Loucy (cell line): ENCODE measurements at regions not wholly inside any gene's neighbourhood (a gene's known extent, or its start where the extent isn't known, plus 50 kb on each side); places are given as distances from the start of the nearest gene placed in this dataset.

Experiments used
- H2AFZ ChIP-seq: fragments of 200-600 bp; sonication (generic); 2 replicates; pipeline ENCODE4 v1.6.0; 2016; ENCODE audit warnings: antibody characterized with exemption, mild to moderate bottlenecking, low read length, moderate library complexity
- H3F3A ChIP-seq: fragments of 200-600 bp; 2 replicates; pipeline ENCODE4 v1.6.0; 2016; ENCODE audit warnings: antibody characterized with exemption, low read depth, mild to moderate bottlenecking
- H3K27me3 ChIP-seq: fragments of 200-600 bp; sonication (generic); 2 replicates; pipeline ENCODE4 v1.6.1; 2014; ENCODE audit warnings: low read length, mild to moderate bottlenecking; ENCODE audit not compliant: insufficient read depth, poor library complexity, severe bottlenecking
- H3K36me3 ChIP-seq: fragments of 200-600 bp; sonication (generic); 2 replicates; pipeline ENCODE4 v1.6.1; 2016; ENCODE audit warnings: low read length; ENCODE audit not compliant: insufficient read depth
- H3K4me1 ChIP-seq: fragments of 200-600 bp; sonication (generic); 2 replicates; pipeline ENCODE4 v1.5.1; 2014; ENCODE audit warnings: low read length, mild to moderate bottlenecking; ENCODE audit not compliant: insufficient read depth, poor library complexity, severe bottlenecking
- H3K4me2 ChIP-seq: fragments of 200-600 bp; sonication (generic); 2 replicates; pipeline ENCODE4 v1.6.0; 2014; ENCODE audit warnings: antibody characterized with exemption, low read length, low read depth, mild to moderate bottlenecking; ENCODE audit not compliant: poor library complexity, severe bottlenecking
- H3K4me3 ChIP-seq: fragments of 200-600 bp; sonication (generic); 2 replicates; pipeline ENCODE4 v1.5.1; 2014; ENCODE audit warnings: low read length, mild to moderate bottlenecking, mixed read lengths; ENCODE audit not compliant: poor library complexity, severe bottlenecking
- H3K79me2 ChIP-seq: fragments of 200-600 bp; sonication (generic); 2 replicates; pipeline ENCODE4 v1.6.1; 2014; ENCODE audit warnings: low read length; ENCODE audit not compliant: insufficient read depth
- H3K9ac ChIP-seq: fragments of 200-600 bp; sonication (generic); 2 replicates; pipeline ENCODE4 v1.6.0; 2014; ENCODE audit warnings: mild to moderate bottlenecking, low read depth, low read length, moderate library complexity; ENCODE audit not compliant: poor library complexity, severe bottlenecking
- H3K9me2 ChIP-seq: fragments of 200-600 bp; sonication (generic); replicated peaks from 2 replicates; pipeline ENCODE4 v1.6.1; 2016; ENCODE audit warnings: low read depth, low read length, mixed read lengths
- H3K9me3 ChIP-seq: fragments of 200-600 bp; sonication (generic); 2 replicates; pipeline ENCODE4 v1.6.1; 2014; ENCODE audit warnings: mild to moderate bottlenecking, antibody characterized with exemption, low read length, low read depth; ENCODE audit not compliant: insufficient read depth
- H4K20me1 ChIP-seq: fragments of 200-600 bp; sonication (generic); 2 replicates; pipeline ENCODE4 v1.6.0; 2014; ENCODE audit warnings: antibody characterized with exemption, low read length, mild to moderate bottlenecking; ENCODE audit not compliant: insufficient read depth, poor library complexity, severe bottlenecking
- CTCF ChIP-seq: fragments of 200-600 bp; sonication (generic); conservative IDR thresholded peaks from 2 replicates; pipeline ENCODE4 v1.5.1; 2014; ENCODE audit warnings: mild to moderate bottlenecking, antibody characterized with exemption, low read length
- EZH2phosphoT487 ChIP-seq: fragments of 200-600 bp; IDR thresholded peaks from 2 replicates; pipeline ENCODE4 v1.6.1; 2018; ENCODE audit warnings: antibody characterized with exemption, mild to moderate bottlenecking, moderate library complexity, borderline replicate concordance

GRCh38 chr2:222074674-222075073 lies 224.1 kb downstream of the PAX3 start:
- TF ChIP-seq EZH2phosphoT487 = no peak
- TF ChIP-seq CTCF = no peak
- Histone ChIP-seq H3K9me3 (no peaks in the 10 kb centered on the region), H3K4me1 (no peaks in the 10 kb centered on the region), H3K4me2 (no peak overlapping the region), H3K36me3 (no peaks in the 10 kb centered on the region), H3K9me2 (no peaks in the 10 kb centered on the region), H4K20me1 (no peaks in the 10 kb centered on the region), H3K9ac (no peak overlapping the region), H3K79me2 (no peaks in the 10 kb centered on the region), H3K4me3 (no peak overlapping the region), H2AFZ (no peak overlapping the region), H3F3A (no peaks in the 10 kb centered on the region), H3K27me3 (no peaks in the 10 kb centered on the region)

DNA sequence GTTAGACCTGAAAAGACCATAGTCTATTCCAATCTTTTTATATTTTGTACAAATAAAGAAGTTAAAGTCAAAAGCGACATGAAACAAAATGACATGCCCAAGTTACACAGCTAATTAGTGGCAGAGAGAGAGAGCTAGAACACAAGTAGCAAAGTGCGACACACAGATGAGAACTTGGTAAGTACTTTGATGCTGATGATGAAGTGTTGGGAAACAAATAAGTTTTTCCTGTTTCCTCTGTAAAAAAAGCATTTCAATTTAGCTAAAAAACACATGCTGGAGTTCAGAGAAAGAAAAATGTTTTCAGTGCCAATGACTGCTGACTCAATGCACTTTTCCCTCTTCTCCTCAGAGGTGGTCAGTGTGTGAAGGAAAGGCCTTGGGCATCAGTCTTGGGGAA lies 226.9 kb downstream of the PAX3 start:
- Histone ChIP-seq H3K9me2 (no peaks in the 10 kb centered on the region), H3K4me2 (no peak overlapping the region), H3K79me2 (no peaks in the 10 kb centered on the region), H3K9ac (no peak overlapping the region), H4K20me1 (no peaks in the 10 kb centered on the region), H3K27me3 (no peaks in the 10 kb centered on the region), H3K4me1 (no peaks in the 10 kb centered on the region), H3K4me3 (no peak overlapping the region), H2AFZ (no peak overlapping the region), H3K9me3 (no peaks in the 10 kb centered on the region), H3K36me3 (no peaks in the 10 kb centered on the region), H3F3A (no peaks in the 10 kb centered on the region)
- TF ChIP-seq CTCF = no peak

DNA sequence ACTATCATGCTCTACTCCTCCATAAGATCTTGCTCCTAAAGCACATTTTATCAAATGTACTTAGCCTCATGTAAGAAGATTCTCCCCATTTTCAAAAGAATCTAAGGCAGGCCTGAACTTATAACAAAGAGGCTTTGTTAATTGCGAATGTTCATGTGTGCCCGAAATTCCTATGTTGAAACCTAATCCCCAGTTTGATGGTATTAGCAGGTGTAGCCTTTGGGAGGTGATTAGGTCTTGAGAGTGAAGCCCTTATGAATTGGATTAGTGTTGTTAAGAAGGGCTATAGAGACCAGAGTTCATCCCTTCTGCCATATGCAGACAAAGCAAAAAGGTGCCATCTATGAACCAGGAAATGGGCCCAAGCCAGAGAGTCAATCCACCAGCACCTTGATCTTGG lies 234.5 kb downstream of the PAX3 start:
- Histone ChIP-seq H3K36me3 (no peaks in the 10 kb centered on the region), H2AFZ (no peak overlapping the region), H3K4me2 (no peak overlapping the region), H3K4me1 (no peaks in the 10 kb centered on the region), H3K9me3 (no peaks in the 10 kb centered on the region), H3K9me2 (no peaks in the 10 kb centered on the region), H3K79me2 (no peaks in the 10 kb centered on the region), H3K4me3 (no peak overlapping the region), H3K27me3 (no peaks in the 10 kb centered on the region), H3F3A (no peaks in the 10 kb centered on the region), H3K9ac (no peak overlapping the region), H4K20me1 (no peaks in the 10 kb centered on the region)
- TF ChIP-seq CTCF = no peak
- no peak for TF ChIP-seq EZH2phosphoT487
